SU-DHL-6 (cell line): ENCODE measurements at regions not wholly inside any gene's neighbourhood (a gene's known extent, or its start where the extent isn't known, plus 50 kb on each side); places are given as distances from the start of the nearest gene placed in this dataset.

Experiments
- CTCF ChIP-seq: fragments of 200-600 bp; sonication (generic); IDR thresholded peaks from one replicate; pipeline ENCODE4 v1.5.1; 2017; ENCODE audit warnings: antibody characterized with exemption, mild to moderate bottlenecking, low read length, moderate library complexity; ENCODE audit not compliant: insufficient read depth, poor library complexity, severe bottlenecking
- EZH2phosphoT487 ChIP-seq: fragments of 200-600 bp; sonication (generic), shearing (Covaris generic); conservative IDR thresholded peaks from 2 replicates; pipeline ENCODE4 v1.6.1; 2018; ENCODE audit warnings: mild to moderate bottlenecking, antibody characterized with exemption, low read length, moderate library complexity, mixed read lengths

GRCh38 chr10:23818484-23818883 is 379.6 kb downstream of the OTUD1 start:
- TF ChIP-seq CTCF: no peak
- no peak for TF ChIP-seq EZH2phosphoT487
